ENCODE measurements at regions not wholly inside any gene's neighbourhood (a gene's known extent, or its start where the extent isn't known, plus 50 kb on each side); places are given as distances from the start of the nearest gene placed in this dataset.

DNA sequence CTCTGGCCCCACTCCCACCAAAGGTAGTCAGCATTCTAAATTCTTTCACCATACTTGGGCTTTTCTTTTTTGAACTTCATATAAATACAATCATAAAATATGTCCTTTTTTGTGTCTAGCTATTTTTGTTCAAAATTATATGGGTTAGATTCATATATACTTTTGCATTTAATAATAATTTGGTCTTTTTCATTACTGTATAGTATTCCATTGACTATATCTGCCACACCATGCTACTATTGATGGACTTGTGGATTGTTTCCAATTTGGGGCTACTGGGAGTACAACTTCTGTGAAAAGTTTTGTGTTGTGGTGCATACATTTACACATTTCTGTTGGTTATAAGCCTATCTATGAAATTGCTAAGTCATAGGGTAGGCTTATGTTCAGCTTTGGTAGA is 85.7 kb downstream of the GLUL start:
- Histone ChIP-seq H3K36me3 (ENCODE audit: low read depth) (no peaks in the 10 kb centered on the region), H3K9me3 (no peaks in the 10 kb centered on the region), H3K4me3 (no peak overlapping the region), H3K4me1 (ENCODE audit: low read depth) (peaks cover 7% of the 10 kb centered on the region)
- intact Hi-C loops (cut with DNase I, micrococcal nuclease) = loop anchor here in 1 of 2 donors (10.0 kb wide), 1 partner anchor 89 kb away; the partner anchor contains the start of gene GLUL
- no peak for ATAC-seq
- TF ChIP-seq, protein P1, sequence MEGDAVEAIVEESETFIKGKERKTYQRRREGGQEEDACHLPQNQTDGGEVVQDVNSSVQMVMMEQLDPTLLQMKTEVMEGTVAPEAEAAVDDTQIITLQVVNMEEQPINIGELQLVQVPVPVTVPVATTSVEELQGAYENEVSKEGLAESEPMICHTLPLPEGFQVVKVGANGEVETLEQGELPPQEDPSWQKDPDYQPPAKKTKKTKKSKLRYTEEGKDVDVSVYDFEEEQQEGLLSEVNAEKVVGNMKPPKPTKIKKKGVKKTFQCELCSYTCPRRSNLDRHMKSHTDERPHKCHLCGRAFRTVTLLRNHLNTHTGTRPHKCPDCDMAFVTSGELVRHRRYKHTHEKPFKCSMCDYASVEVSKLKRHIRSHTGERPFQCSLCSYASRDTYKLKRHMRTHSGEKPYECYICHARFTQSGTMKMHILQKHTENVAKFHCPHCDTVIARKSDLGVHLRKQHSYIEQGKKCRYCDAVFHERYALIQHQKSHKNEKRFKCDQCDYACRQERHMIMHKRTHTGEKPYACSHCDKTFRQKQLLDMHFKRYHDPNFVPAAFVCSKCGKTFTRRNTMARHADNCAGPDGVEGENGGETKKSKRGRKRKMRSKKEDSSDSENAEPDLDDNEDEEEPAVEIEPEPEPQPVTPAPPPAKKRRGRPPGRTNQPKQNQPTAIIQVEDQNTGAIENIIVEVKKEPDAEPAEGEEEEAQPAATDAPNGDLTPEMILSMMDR (IDR thresholded peaks at IDR 0.05) = no peak
- DNase-seq = no peak

DNA sequence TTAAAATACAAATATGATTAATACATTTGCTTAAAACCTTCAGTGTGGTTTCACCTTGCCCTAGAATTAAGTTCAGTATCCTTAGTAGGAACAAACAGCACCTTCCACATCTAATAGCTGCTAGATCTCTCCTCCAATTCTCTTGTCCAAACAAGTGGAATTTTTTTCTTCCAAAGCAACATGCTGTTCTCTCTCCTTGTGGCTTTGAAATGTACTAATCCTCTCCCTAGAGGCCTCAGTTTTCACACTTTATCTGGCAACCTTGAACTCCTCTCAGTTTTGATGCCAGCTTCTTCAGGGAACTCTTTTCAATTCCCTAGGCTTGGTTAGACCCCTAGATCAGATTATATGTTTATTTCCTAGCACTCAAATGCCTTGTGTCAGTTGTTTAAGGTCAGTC is 87.0 kb downstream of the GLUL start:
- Histone ChIP-seq H3K4me3 (no peak overlapping the region), H3K36me3 (ENCODE audit: low read depth) (no peaks in the 10 kb centered on the region), H3K9me3 (no peaks in the 10 kb centered on the region), H3K4me1 (ENCODE audit: low read depth) (peaks cover 12% of the 10 kb centered on the region)
- TF ChIP-seq, protein P1 (IDR thresholded peaks at IDR 0.05) = no peak
- no peak for DNase-seq
- intact Hi-C loops (cut with DNase I, micrococcal nuclease) = loop anchor here (5.0 to 10.0 kb wide), 2 partner anchors 88 to 90 kb away; partner anchors contain the start of gene GLUL (in 2 of the 2)
- no peak for ATAC-seq

GRCh38 chr1:182304218-182304617 is 87.4 kb downstream of the GLUL start:
- H3K4me3 ChIP-seq = no peak overlapping the region
- H3K9me3 ChIP-seq = no peaks in the 10 kb centered on the region
- DNase-seq (no peak), ATAC-seq (no peak)
- TF ChIP-seq, protein P1 (IDR thresholded peaks at IDR 0.05) = no peak
- no peaks in the 10 kb centered on the region for H3K36me3 ChIP-seq (ENCODE audit: low read depth)
- peaks cover 12% of the 10 kb centered on the region for H3K4me1 ChIP-seq (ENCODE audit: low read depth)
- intact Hi-C loops (cut with DNase I, micrococcal nuclease) = loop anchor here (5.0 to 10.0 kb wide), 2 partner anchors 88 to 91 kb away; partner anchors contain the start of gene GLUL (in 2 of the 2)

GRCh38 chr1:182303778-182304177 is 87.8 kb downstream of the GLUL start:
- DNase-seq (no peak), ATAC-seq (no peak)
- TF ChIP-seq, protein P1 (IDR thresholded peaks at IDR 0.05) = no peak
- Histone ChIP-seq H3K4me3 (no peak overlapping the region), H3K9me3 (no peaks in the 10 kb centered on the region), H3K36me3 (ENCODE audit: low read depth) (no peaks in the 10 kb centered on the region), H3K4me1 (ENCODE audit: low read depth) (peaks cover 12% of the 10 kb centered on the region)
- intact Hi-C loops (cut with DNase I, micrococcal nuclease) = loop anchor here (5.0 to 10.0 kb wide), 2 partner anchors 89 to 91 kb away; partner anchors contain the start of gene GLUL (in 2 of the 2)

DNA sequence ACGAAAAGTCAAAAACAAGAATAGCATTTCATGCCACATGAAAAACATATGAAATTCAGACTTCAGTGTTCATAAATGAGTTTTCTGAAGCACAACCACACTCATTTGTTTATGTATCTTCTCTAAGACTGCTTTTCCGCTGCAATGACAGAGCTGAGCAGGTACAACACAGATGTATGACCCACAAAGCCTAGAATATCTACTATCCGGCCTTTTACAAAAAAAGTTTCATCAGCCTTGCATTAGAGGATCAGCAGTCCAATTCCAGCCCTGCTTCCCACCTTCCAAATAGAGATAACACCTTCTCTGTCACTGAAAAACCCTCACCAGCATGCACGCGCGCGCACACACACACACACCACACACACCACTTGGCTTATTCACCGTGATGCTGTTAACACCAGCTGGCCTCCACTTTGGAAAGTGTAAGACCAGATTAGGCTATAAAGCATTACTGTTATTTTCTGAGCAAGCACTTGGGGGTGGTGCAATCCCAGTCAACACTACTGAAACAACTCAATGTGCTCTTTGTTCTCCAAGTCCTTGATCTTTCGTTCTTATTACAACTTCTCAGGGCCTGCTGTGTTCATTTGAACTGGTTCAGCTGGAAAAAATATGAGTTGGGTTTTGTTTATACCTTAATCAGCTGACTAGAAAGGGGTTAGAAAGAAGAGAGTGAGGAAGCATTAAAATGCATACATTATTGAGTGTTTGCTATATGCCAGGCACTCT is 90.0 kb downstream of the GLUL start:
- ATAC-seq = peak; percentile 90
- no peak overlapping the region for H3K4me3 ChIP-seq
- H3K9me3 ChIP-seq = no peaks in the 10 kb centered on the region
- H3K4me1 ChIP-seq (ENCODE audit: low read depth) = peaks cover 12% of the 10 kb centered on the region
- no peaks in the 10 kb centered on the region for H3K36me3 ChIP-seq (ENCODE audit: low read depth)
- TF ChIP-seq, protein P1 (IDR thresholded peaks at IDR 0.05) = no peak
- intact Hi-C loops (cut with DNase I, micrococcal nuclease) = loop anchor here (5.0 to 10.0 kb wide), 2 partner anchors 91 to 93 kb away; partner anchors contain the start of gene GLUL (in 2 of the 2)
- DNase-seq = peak in 2 of 3 donors; percentile 49 to 55
